ENCODE measurements at regions not wholly inside any gene's neighbourhood (a gene's known extent, or its start where the extent isn't known, plus 50 kb on each side); places are given as distances from the start of the nearest gene placed in this dataset.

GRCh38 chr3:104908761-104909160 is 457.9 kb upstream of the ALCAM start:
- Histone ChIP-seq H3K27ac (ENCODE audit: low read depth in 1 of 2, low read length in 1 of 2) (no peak overlapping the region), H3K27me3 (ENCODE audit: control insufficient read depth in 2 of 2, insufficient read depth in 1 of 2, low read length in 1 of 2) (no peaks in the 10 kb centered on the region), H3K4me1 (ENCODE audit: control insufficient read depth in 2 of 2, insufficient read depth in 2 of 2, low read length in 2 of 2) (no peaks in the 10 kb centered on the region), H3K4me3 (ENCODE audit: low read length in 2 of 2) (no peak overlapping the region), H3K36me3 (ENCODE audit: control insufficient read depth in 2 of 2, insufficient read depth in 2 of 2, low read length in 1 of 2) (no peaks in the 10 kb centered on the region), H3K9me3 (ENCODE audit: control insufficient read depth in 2 of 2, insufficient read depth in 1 of 2, low read length in 1 of 2) (peaks cover 3 to 26% of the 10 kb centered on the region in 2 donors)
- WGBS = 67% methylated on average over 2 of the region's 2 CpGs
- no peak for DNase-seq (ENCODE audit: low read depth in 6 of 9, low spot score in 9 of 9)

GRCh38 chr3:104909198-104909597 is 457.5 kb upstream of the ALCAM start:
- DNase-seq (ENCODE audit: low read depth in 6 of 9, low spot score in 9 of 9) = peak in 1 of 9 donors; percentile 1
- H3K4me3 ChIP-seq (ENCODE audit: low read length in 2 of 2) = no peak overlapping the region
- H3K4me1 ChIP-seq (ENCODE audit: control insufficient read depth in 2 of 2, insufficient read depth in 2 of 2, low read length in 2 of 2) = no peaks in the 10 kb centered on the region
- peaks cover 3 to 22% of the 10 kb centered on the region in 2 donors for H3K9me3 ChIP-seq (ENCODE audit: control insufficient read depth in 2 of 2, insufficient read depth in 1 of 2, low read length in 1 of 2)
- no peak overlapping the region for H3K27ac ChIP-seq (ENCODE audit: low read depth in 1 of 2, low read length in 1 of 2)
- H3K36me3 ChIP-seq (ENCODE audit: control insufficient read depth in 2 of 2, insufficient read depth in 2 of 2, low read length in 1 of 2) = no peaks in the 10 kb centered on the region
- 86% methylated on average over 1 of the region's 1 CpG for whole genome bisulfite sequencing
- H3K27me3 ChIP-seq (ENCODE audit: control insufficient read depth in 2 of 2, insufficient read depth in 1 of 2, low read length in 1 of 2) = no peaks in the 10 kb centered on the region

GRCh38 chr3:104909721-104910120 is 457.0 kb upstream of the ALCAM start:
- H3K4me1 ChIP-seq (ENCODE audit: control insufficient read depth in 2 of 2, insufficient read depth in 2 of 2, low read length in 2 of 2) = no peaks in the 10 kb centered on the region
- DNase-seq (ENCODE audit: low read depth in 6 of 9, low spot score in 9 of 9) = no peak
- 69% methylated on average over 4 of the region's 4 CpGs for WGBS
- H3K27me3 ChIP-seq (ENCODE audit: control insufficient read depth in 2 of 2, insufficient read depth in 1 of 2, low read length in 1 of 2) = no peaks in the 10 kb centered on the region
- H3K4me3 ChIP-seq (ENCODE audit: low read length in 2 of 2) = no peak overlapping the region
- peaks cover 3 to 19% of the 10 kb centered on the region in 2 donors for H3K9me3 ChIP-seq (ENCODE audit: control insufficient read depth in 2 of 2, insufficient read depth in 1 of 2, low read length in 1 of 2)
- H3K36me3 ChIP-seq (ENCODE audit: control insufficient read depth in 2 of 2, insufficient read depth in 2 of 2, low read length in 1 of 2) = no peaks in the 10 kb centered on the region
- no peak overlapping the region for H3K27ac ChIP-seq (ENCODE audit: low read depth in 1 of 2, low read length in 1 of 2)

GRCh38 chr3:104911376-104911775 is 455.3 kb upstream of the ALCAM start:
- no peak overlapping the region for H3K4me3 ChIP-seq (ENCODE audit: low read length in 2 of 2)
- H3K4me1 ChIP-seq (ENCODE audit: control insufficient read depth in 2 of 2, insufficient read depth in 2 of 2, low read length in 2 of 2) = no peaks in the 10 kb centered on the region
- H3K27ac ChIP-seq (ENCODE audit: low read depth in 1 of 2, low read length in 1 of 2) = no peak overlapping the region
- 94% methylated on average over 1 of the region's 1 CpG for WGBS
- H3K27me3 ChIP-seq (ENCODE audit: control insufficient read depth in 2 of 2, insufficient read depth in 1 of 2, low read length in 1 of 2) = no peaks in the 10 kb centered on the region
- no peak for DNase-seq (ENCODE audit: low read depth in 6 of 9, low spot score in 9 of 9)
- H3K36me3 ChIP-seq (ENCODE audit: control insufficient read depth in 2 of 2, insufficient read depth in 2 of 2, low read length in 1 of 2) = no peaks in the 10 kb centered on the region
- H3K9me3 ChIP-seq (ENCODE audit: control insufficient read depth in 2 of 2, insufficient read depth in 1 of 2, low read length in 1 of 2) = peaks cover 1 to 12% of the 10 kb centered on the region in 2 donors

GRCh38 chr3:104916971-104917370 is 449.7 kb upstream of the ALCAM start:
- DNase-seq (ENCODE audit: low read depth in 6 of 9, low spot score in 9 of 9) = no peak
- 89% methylated on average over 1 of the region's 1 CpG for WGBS

GRCh38 chr3:104920512-104920911 is 446.2 kb upstream of the ALCAM start:
- 93% methylated on average over 2 of the region's 2 CpGs for WGBS
- Histone ChIP-seq H3K4me1 (ENCODE audit: control insufficient read depth in 2 of 2, insufficient read depth in 2 of 2, low read length in 2 of 2) (no peaks in the 10 kb centered on the region), H3K36me3 (ENCODE audit: control insufficient read depth in 2 of 2, insufficient read depth in 2 of 2, low read length in 1 of 2) (no peaks in the 10 kb centered on the region), H3K27ac (ENCODE audit: low read depth in 1 of 2, low read length in 1 of 2) (no peak overlapping the region), H3K27me3 (ENCODE audit: control insufficient read depth in 2 of 2, insufficient read depth in 1 of 2, low read length in 1 of 2) (no peaks in the 10 kb centered on the region), H3K4me3 (ENCODE audit: low read length in 2 of 2) (no peak overlapping the region), H3K9me3 (ENCODE audit: control insufficient read depth in 2 of 2, insufficient read depth in 1 of 2, low read length in 1 of 2) (no peaks in the 10 kb centered on the region)
- no peak for DNase-seq (ENCODE audit: low read depth in 6 of 9, low spot score in 9 of 9)

More at GRCh38 chr3:104916971-104917370, 449.7 kb upstream of the ALCAM start:
- Histone ChIP-seq H3K27ac (ENCODE audit: low read depth in 1 of 2, low read length in 1 of 2) (no peak overlapping the region), H3K4me1 (ENCODE audit: control insufficient read depth in 2 of 2, insufficient read depth in 2 of 2, low read length in 2 of 2) (no peaks in the 10 kb centered on the region), H3K9me3 (ENCODE audit: control insufficient read depth in 2 of 2, insufficient read depth in 1 of 2, low read length in 1 of 2) (peaks cover 1 to 2% of the 10 kb centered on the region in 2 donors), H3K27me3 (ENCODE audit: control insufficient read depth in 2 of 2, insufficient read depth in 1 of 2, low read length in 1 of 2) (no peaks in the 10 kb centered on the region), H3K4me3 (ENCODE audit: low read length in 2 of 2) (no peak overlapping the region), H3K36me3 (ENCODE audit: control insufficient read depth in 2 of 2, insufficient read depth in 2 of 2, low read length in 1 of 2) (no peaks in the 10 kb centered on the region)

- no peak for DNase-seq (ENCODE audit: low read depth in 6 of 9, low spot score in 9 of 9)
- Histone ChIP-seq H3K4me3 (ENCODE audit: low read length in 2 of 2) (no peak overlapping the region), H3K36me3 (ENCODE audit: control insufficient read depth in 2 of 2, insufficient read depth in 2 of 2, low read length in 1 of 2) (no peaks in the 10 kb centered on the region), H3K9me3 (ENCODE audit: control insufficient read depth in 2 of 2, insufficient read depth in 1 of 2, low read length in 1 of 2) (no peaks in the 10 kb centered on the region), H3K4me1 (ENCODE audit: control insufficient read depth in 2 of 2, insufficient read depth in 2 of 2, low read length in 2 of 2) (no peaks in the 10 kb centered on the region), H3K27ac (ENCODE audit: low read depth in 1 of 2, low read length in 1 of 2) (no peak overlapping the region), H3K27me3 (ENCODE audit: control insufficient read depth in 2 of 2, insufficient read depth in 1 of 2, low read length in 1 of 2) (no peaks in the 10 kb centered on the region)
- 94% methylated on average over 3 of the region's 3 CpGs for WGBS
Observed at GRCh38 chr3:104933972-104934371, 432.7 kb upstream of the ALCAM start.

- H3K36me3 ChIP-seq (ENCODE audit: control insufficient read depth in 2 of 2, insufficient read depth in 2 of 2, low read length in 1 of 2) = no peaks in the 10 kb centered on the region
- no peak overlapping the region for H3K27ac ChIP-seq (ENCODE audit: low read depth in 1 of 2, low read length in 1 of 2)
- no peaks in the 10 kb centered on the region for H3K27me3 ChIP-seq (ENCODE audit: control insufficient read depth in 2 of 2, insufficient read depth in 1 of 2, low read length in 1 of 2)
- no peak overlapping the region for H3K4me3 ChIP-seq (ENCODE audit: low read length in 2 of 2)
- no peak for DNase-seq (ENCODE audit: low read depth in 6 of 9, low spot score in 9 of 9)
- no peaks in the 10 kb centered on the region for H3K4me1 ChIP-seq (ENCODE audit: control insufficient read depth in 2 of 2, insufficient read depth in 2 of 2, low read length in 2 of 2)
- no peaks in the 10 kb centered on the region for H3K9me3 ChIP-seq (ENCODE audit: control insufficient read depth in 2 of 2, insufficient read depth in 1 of 2, low read length in 1 of 2)
Observed at GRCh38 chr3:104935613-104936012, 431.1 kb upstream of the ALCAM start.

GRCh38 chr3:104939196-104939595 is 427.5 kb upstream of the ALCAM start:
- H3K27me3 ChIP-seq (ENCODE audit: control insufficient read depth in 2 of 2, insufficient read depth in 1 of 2, low read length in 1 of 2) = no peaks in the 10 kb centered on the region
- WGBS = 93% methylated on average over 1 of the region's 1 CpG

GRCh38 chr3:104941785-104942184 is 424.9 kb upstream of the ALCAM start:
- H3K4me3 ChIP-seq (ENCODE audit: low read length in 2 of 2) = no peak overlapping the region
- no peak for DNase-seq (ENCODE audit: low read depth in 6 of 9, low spot score in 9 of 9)
- no peaks in the 10 kb centered on the region for H3K27me3 ChIP-seq (ENCODE audit: control insufficient read depth in 2 of 2, insufficient read depth in 1 of 2, low read length in 1 of 2)
- H3K27ac ChIP-seq (ENCODE audit: low read depth in 1 of 2, low read length in 1 of 2) = no peak overlapping the region
- H3K36me3 ChIP-seq (ENCODE audit: control insufficient read depth in 2 of 2, insufficient read depth in 2 of 2, low read length in 1 of 2) = no peaks in the 10 kb centered on the region
- no peaks in the 10 kb centered on the region for H3K4me1 ChIP-seq (ENCODE audit: control insufficient read depth in 2 of 2, insufficient read depth in 2 of 2, low read length in 2 of 2)
- 97% methylated on average over 1 of the region's 1 CpG for WGBS
- no peaks in the 10 kb centered on the region for H3K9me3 ChIP-seq (ENCODE audit: control insufficient read depth in 2 of 2, insufficient read depth in 1 of 2, low read length in 1 of 2)

More at GRCh38 chr3:104939196-104939595, 427.5 kb upstream of the ALCAM start:
- Histone ChIP-seq H3K36me3 (ENCODE audit: control insufficient read depth in 2 of 2, insufficient read depth in 2 of 2, low read length in 1 of 2) (no peaks in the 10 kb centered on the region), H3K9me3 (ENCODE audit: control insufficient read depth in 2 of 2, insufficient read depth in 1 of 2, low read length in 1 of 2) (no peaks in the 10 kb centered on the region), H3K27ac (ENCODE audit: low read depth in 1 of 2, low read length in 1 of 2) (no peak overlapping the region), H3K4me3 (ENCODE audit: low read length in 2 of 2) (no peak overlapping the region), H3K4me1 (ENCODE audit: control insufficient read depth in 2 of 2, insufficient read depth in 2 of 2, low read length in 2 of 2) (no peaks in the 10 kb centered on the region)
- no peak for DNase-seq (ENCODE audit: low read depth in 6 of 9, low spot score in 9 of 9)
